Spleen (tissue), 7 donors: ENCODE measurements at regions not wholly inside any gene's neighbourhood (a gene's known extent, or its start where the extent isn't known, plus 50 kb on each side); places are given as distances from the start of the nearest gene placed in this dataset.

Experiments used
- CTCF ChIP-seq, 11 experiments: fragments of 200-600 bp in 7 of 11; fragments of 450-650 bp in 4 of 11; sonication (generic) in 4 of 11; IDR thresholded peaks in 8 of 11; conservative IDR thresholded peaks in 3 of 11; 1 replicate in 7 of 11; 2 replicates in 4 of 11; pipeline versions ENCODE4 v1.4.0 to v1.8.0; 2016 to 2021; ENCODE audit warnings: antibody characterized with exemption in 11 of 11, inconsistent platforms in 4 of 11, mild to moderate bottlenecking in 1 of 11
- POLR2A ChIP-seq, 3 donors: fragments of 450-650 bp; IDR thresholded peaks; one replicate each; pipeline ENCODE4 v1.5.1; 2017; ENCODE audit warnings: antibody characterized with exemption in 3 of 3, mild to moderate bottlenecking in 1 of 3
- POLR2AphosphoS5 ChIP-seq, 3 donors: sonication (generic); formaldehyde crosslinking; IDR thresholded peaks; one replicate each; pipeline ENCODE4 v1.5.1; 2017; ENCODE audit warnings: antibody characterized with exemption in 3 of 3
- donor health status: DM: no; HTN: no; CAD: no; lungs with moderate emphysema.
- donor health status: DM: no; HTN: no; CAD: no.
- donor health status: DM: no; HTN: no; CAD: no.

DNA sequence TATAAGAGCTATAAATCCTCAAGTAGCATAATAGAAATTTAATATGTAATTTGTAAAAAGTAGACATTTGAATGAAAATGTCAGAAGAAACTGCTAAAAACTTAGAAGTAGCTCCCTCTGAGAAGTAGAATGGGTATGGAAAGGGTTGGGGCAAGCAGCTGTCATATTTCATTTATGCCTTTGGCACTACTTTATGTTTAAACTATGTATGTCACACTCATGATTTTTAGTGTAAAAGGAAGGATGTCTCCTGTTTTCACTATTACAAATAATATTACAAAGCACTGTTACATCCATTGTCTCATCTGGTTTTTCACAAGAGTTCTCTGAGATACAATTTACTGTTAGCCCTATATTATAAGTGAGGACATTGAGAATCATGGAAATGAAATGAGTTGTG, 96.3 kb upstream of the ZNF462 start:
- TF ChIP-seq CTCF (IDR thresholded peaks at IDR 0.05 in 8 of 11, conservative IDR thresholded peaks at IDR 0.05 in 3 of 11) (no peak), POLR2AphosphoS5 (IDR thresholded peaks at IDR 0.05) (no peak), POLR2A (IDR thresholded peaks at IDR 0.05) (no peak)
